Posterior vena cava (tissue), 2 donors: ENCODE measurements at regions not wholly inside any gene's neighbourhood (a gene's known extent, or its start where the extent isn't known, plus 50 kb on each side); places are given as distances from the start of the nearest gene placed in this dataset.
"Not testable (repeated sequence)": the region's sequence is repeated elsewhere in the genome, so short reads cannot be mapped to it uniquely, and the experiment has no call there.

Experiments
- DNase-seq: peaks from one replicate; pipeline ENCODE4 v3.0.0-alpha.2; 2020; ENCODE audit warnings: low spot score
- intact Hi-C, 2 donors: fragments of 100-400 bp; cut with DNase I; formaldehyde crosslinking; loops; one replicate each; pipeline versions ENCODE4 v1.14.1 to v1.14.2; 2022 to 2023
- donor health status: DM: yes; HTN: yes; CAD: no.
- donor health status: DM: yes; HTN: yes; CAD: no.

DNA sequence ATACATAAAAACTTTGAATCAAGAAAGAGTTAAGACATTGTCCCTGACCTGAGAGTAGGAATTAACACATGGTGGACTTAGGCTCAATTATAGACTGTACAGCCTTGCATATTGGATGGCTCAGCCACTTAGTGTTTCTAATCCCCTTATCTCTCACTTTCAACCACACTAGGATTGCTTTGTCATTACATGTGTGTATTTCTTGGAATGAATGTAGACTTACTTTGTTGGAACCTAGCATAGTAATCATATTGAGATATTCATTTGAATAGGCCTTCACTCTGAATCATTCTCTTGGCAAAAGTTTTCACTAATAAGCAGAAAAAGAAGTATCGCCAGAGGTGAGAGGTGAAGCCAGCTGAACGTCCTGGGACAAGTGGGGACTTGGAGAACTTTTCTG is 1973.9 kb upstream of the FLRT2 start:
- intact Hi-C loops: no loop called here
- DNase-seq: no peak

DNA sequence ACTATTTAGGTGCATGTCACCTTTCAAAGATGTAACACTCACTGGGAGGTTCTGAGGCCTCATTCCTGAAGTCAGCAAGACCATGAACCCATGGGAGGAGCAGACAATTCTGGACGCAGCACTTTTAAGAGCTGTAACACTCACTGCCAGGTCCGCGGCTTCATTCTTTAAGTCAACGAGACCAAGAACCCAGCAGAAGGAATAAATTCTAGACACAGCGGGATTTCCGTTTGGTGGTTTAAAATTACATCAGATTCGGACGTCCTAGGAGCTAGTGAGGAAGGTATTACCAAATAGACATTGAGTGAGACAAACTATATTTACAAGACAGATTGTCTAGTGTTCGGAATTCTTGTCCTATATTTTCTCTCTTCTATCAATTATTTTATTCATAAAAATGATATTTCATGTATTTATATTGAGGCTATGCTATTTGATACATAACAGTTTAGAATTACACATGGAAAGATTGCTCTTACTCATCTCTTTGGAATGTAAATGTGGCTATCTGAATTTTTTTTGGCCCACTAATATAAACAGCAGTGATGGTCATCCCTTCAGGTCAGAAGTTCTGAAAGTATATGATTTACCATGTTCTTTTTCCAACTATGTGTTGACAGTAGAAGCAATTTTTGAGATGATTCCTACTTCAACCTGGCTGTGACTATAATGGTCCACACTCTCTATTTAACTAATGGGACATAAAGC is 1973.0 kb upstream of the FLRT2 start:
- DNase-seq: no peak
- intact Hi-C loops: no loop called here

DNA sequence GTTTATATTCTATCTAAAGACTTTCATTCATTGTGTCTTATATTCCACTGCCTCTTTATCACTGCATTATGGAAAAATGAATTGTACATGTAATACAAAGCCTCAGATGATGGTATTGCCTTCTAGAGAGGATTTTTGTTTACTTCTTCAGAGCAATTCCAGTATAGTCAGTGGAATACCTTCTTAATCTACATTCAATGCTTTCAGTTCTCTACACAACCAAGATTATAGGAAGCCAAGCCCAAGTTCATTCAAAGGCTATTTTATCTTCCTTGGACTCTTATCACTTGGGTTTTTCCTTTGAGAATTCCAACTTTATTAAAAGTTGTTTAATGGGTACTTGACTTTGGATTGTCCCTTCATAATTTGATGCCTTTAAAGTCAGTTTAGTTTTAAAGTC is 1971.0 kb upstream of the FLRT2 start:
- intact Hi-C loops: no loop called here
- no peak for DNase-seq

DNA sequence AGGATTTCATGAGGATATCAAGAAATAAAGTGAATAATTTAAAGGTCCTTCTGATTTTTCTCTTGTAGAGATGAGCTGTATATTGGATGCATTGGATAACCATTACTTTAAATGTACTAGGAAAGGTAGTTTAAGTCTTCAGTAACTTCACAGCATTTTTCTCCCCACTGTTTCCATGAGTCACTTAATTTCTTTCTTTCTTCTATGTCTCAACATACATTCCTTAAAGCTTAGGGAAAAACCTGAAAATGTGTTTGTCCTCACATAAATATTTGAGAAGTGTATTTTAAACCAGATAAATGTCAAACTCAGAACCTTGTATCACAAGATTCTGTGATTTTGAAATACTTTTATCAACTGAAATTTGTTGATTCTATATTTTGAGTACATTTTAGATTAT is 1970.2 kb upstream of the FLRT2 start:
- intact Hi-C loops: no loop called here
- DNase-seq: no peak

DNA sequence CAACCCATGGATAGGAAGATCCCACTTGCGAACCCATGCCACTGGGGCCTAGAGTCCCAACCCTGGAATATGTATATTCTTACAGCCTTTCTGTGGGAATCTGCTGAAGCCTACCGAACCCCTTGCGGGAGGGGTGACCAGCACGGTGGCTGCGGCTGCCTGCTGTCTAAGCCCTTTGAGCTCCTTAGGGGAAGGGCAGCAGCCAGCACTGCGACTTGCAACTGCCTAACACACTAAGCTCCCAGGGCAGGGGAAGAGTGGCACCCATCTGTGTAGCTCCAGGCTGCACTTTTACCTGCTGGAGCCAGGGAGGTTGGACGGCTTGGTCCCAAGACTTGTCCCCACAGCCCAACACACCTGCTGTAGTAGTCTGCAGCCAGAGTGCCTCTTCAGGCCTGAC is 1968.7 kb upstream of the FLRT2 start:
- intact Hi-C loops: no loop called here
- no peak for DNase-seq

DNA sequence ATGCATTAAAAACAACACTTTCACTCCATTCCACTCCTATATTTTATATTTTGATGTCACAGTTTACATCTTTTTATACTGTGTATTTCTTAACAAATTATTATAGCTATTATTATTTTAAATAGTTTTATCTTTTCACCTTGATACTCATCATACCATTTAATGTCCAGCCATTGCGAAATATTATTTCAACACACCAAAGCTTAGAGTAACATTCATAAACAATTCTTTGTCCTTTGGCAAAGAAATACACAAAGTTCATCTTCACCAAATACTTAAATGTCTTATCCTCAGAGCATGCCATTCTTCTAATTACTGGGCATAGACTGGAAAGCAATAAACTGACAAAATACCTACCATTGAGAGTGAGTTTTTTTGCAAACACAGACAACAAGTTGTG is 1963.4 kb upstream of the FLRT2 start:
- no peak for DNase-seq
- intact Hi-C loops: no loop called here

DNA sequence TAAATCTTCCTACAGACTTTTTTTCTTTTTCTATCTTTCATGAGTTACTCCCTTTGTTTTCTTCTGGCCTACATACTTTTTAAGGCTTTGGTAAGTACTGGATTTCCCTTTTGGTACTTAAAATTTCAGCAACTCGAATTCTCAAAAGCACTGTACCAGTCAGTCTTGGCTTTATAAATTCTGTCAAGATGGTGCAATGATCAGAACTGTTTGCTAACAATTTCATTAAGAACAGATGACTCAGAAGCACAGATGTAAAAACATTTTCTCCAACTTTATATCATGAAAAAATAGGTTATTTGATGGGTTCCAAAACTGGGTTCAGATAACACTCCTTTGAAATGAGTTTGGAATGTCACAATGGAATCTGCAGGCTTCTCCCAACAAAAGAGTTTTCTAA is 1961.8 kb upstream of the FLRT2 start:
- no peak for DNase-seq
- intact Hi-C loops: no loop called here

DNA sequence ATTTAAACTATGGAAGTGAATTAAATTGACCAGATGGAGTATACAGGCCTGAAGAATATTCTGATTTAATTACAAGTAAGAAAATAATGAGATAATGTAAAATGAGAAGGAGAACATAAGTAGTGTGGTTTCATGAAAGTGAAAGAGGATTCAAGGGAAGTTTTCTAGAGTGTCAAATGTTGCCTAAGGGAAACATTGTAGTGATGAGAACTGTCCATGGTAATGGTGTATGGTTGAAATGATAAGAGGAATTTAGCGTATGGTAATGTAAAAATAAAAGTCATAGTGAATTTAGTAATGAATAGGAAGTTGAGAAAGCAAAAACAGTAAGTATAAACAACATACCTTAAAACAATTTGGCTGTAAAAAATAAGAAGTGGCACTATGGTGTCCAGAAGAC is 1954.6 kb upstream of the FLRT2 start:
- intact Hi-C loops: no loop called here

DNA sequence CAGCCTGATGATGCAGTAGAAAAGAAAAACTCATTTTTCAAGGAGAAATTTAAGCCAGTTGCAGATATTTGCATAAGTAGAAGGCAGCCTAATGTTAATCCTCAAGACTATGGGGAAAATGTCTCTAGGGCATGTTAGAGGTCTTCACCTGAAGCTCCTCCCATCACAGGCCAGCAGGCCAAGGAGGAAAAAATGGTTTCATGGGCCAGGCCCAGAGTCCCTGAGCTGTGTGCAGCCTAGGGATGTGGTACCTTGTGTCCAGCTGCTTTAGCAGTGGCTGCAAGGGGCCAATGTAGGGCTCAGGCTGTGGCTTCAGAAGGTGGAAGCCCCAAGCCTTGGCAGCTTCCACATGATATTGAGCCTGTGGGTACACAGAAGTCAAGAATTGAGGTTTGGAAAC is 1946.7 kb upstream of the FLRT2 start:
- intact Hi-C loops: no loop called here
- DNase-seq: no peak

More for the DNA sequence above, 1954.6 kb upstream of the FLRT2 start:
- no peak for DNase-seq

DNA sequence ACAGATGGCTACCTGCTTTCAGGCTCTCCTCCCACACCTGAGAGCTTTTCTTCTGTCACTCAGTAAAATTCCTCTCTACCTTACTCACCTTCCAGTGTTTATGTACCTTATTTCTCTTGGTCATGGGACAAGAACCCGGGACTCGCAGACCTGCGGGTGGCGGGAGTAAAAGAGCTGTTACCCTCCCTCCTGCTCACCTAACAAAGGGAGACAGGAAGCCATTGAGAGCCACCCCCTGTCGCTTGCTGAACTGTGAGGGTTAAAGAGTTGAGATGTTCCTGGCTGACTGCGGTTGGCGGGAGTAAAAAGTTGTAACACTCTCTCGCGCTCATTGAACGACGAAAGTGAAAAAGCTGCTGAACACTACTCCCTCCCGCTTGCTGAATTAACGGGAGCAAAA is 1935.1 kb upstream of the FLRT2 start:
- DNase-seq: no peak
- intact Hi-C loops: no loop called here

DNA sequence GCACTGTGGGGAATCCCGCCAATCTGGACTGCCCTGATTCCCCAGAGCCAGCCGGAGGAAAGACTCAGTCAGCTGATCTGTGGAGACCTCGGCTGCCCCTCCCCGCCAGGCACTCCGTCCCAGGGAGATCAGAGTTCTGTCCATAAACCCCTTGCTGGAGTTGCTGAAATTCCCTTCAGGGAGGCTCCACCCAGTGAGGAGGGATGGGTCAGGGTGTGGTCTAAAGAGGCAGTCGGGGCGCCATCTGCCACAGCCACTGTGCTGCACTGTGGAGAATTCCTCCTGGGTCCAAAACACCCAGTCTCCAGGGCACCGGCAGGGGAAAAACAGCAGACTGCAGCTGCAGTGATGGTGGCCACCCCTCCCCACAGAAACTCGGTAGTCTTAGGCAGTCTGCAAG is 1922.3 kb upstream of the FLRT2 start:
- intact Hi-C loops: no loop called here
- no peak for DNase-seq

DNA sequence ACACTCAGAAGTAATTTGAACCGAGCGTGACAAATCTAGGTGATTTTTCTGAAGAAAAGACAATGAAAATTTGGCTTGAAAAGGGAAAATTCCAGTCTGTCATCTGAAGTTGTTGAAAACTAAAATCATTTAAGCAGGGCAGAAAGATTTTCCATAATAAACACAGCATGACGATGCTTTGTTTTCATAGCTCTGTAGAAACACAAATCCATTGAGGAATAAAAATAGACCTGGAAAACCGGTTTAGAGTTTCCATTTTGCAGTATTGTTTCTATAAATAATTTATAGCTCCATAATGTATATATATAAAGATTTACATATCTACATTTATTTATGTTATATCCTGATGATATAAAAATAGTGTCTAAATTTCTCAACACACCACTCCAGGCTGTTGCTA is 1918.5 kb upstream of the FLRT2 start:
- intact Hi-C loops: no loop called here
- DNase-seq: no peak

DNA sequence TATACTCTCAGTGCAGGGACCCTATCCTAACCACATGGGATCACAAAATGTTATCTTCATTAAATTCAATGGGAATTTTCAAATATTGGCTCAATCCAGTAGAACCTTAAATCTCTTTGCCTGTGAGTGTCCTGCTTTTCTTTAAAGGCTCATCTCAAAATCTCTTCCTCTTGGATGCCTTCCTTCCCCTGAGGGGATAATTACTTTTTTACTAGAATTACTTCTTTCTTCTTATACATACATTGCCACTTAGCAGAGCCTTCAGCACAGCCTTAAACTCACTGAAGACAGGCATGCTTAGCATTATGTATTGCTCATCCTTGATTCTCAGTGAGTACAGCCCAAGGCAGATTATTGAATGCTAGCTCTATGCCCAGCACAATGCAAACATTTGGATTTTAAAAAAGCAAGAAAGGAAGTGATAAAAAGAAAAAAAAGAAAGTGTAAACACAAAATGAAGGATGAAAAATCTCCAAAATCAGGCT is 1918.0 kb upstream of the FLRT2 start:
- intact Hi-C loops: no loop called here
- no peak for DNase-seq

DNA sequence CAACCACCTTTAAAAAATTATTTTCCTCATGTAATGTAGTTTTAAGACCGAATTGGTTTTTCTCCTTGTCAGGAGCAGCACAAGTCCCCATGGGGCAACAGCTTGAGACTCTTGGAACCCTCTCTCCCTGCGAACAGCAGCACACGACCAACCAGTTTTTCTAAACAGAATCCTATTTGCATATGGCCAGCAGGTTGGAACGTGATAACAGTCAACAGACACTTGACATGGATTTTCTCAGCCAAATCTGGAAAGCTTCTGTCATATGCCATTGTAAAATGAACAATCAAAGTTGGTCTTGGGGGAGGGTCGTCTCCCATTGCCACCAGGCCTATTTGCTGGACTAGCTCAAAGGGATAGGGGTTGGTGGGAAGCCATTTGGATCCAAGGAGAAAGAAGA is 1915.0 kb upstream of the FLRT2 start:
- no peak for DNase-seq
- intact Hi-C loops: no loop called here

DNA sequence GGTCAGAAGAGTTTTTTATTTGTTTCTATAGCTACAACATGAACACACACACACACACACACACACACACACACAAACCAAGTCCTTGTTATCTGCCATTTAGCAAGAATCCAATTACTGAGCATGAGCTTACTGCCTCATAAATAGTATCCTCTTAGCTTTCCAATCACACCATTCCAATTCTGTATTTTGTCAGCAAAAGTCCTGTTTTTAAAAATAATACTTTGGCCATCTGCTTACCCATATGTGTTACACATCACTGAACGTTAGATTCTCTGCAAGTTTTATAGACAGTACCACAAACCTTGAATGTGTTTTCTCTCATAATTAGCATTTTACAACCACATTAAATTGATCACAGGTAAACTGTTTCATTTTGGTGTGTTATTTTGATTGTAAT is 1905.4 kb upstream of the FLRT2 start:
- intact Hi-C loops: no loop called here
- no peak for DNase-seq

DNA sequence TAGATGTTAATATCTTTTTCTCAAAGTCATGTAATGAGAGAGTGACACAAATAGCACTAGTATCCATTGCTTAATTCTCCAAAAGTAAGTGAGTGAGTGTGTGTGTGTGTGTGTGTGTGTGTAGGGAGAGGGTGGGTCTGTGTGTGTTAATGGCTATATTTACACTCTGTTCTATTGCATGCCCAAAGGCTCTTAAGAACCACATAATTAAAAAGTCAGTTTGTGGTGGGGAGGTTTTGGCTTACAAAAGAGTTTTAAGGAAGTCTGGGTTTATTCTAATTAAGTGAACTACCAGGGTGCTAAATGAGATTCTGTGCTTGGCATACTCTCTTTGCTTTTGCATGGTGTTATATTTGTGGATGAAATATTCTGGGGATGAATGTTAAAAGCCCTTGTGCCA is 1897.6 kb upstream of the FLRT2 start:
- no peak for DNase-seq
- intact Hi-C loops: loop anchor here in 1 of 2 donors (5.0 kb wide), 1 partner anchor 1985 kb away; no protein-coding TSS in a partner anchor

DNA sequence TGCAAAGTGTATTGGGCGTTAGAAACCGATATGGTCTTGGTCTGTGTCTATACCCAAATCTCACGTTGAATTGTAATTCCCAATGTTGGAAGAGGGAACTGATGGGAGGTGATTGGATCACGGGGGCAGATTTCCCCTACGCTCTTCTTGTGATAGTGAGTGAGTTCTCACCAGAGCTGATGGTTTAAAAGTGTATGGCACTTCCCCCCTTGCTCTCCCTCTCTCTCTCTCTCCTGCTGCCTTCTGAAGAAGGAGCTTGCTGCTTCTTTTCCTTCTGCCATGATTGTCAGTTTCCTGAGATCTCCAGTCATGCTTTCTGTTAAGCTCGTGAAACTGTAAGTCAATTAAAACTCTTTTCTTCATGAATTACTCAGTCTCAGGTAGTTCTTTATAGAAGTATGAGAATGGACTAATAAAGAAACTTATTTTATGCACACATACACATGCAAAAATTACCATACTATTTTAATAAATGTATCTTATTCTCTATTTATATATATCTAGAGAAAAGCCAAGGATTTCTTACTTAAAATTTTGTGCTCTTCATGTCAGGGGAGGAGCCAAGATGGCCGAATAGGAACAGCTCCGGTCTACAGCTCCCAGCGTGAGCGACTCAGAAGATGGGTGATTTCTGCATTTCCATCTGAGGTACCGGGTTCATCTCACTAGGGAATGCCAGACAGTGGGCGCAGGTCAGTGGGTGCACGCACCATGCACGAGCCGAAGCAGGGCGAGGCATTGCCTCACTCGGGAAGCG is 1891.0 kb upstream of the FLRT2 start:
- DNase-seq: no peak

DNA sequence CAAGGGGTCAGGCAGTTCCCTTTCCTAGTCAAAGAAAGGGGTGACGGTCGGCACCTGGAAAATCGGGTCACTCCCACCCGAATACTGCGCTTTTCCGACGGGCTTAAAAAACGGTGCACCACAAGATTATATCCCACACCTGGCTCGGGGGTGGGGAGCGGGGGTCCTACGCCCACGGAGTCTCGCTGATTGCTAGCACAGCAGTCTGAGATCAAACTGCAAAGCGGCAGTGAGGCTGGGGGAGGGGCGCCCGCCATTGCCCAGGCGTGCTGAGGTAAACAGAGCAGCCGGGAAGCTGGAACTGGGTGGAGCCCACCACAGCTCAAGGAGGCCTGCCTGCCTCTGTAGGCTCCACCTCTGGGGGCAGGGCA is 1890.5 kb upstream of the FLRT2 start:
- intact Hi-C loops: not testable (repeated sequence)
- peak; percentile 71 for DNase-seq

More for the DNA sequence above, 1891.0 kb upstream of the FLRT2 start:
- intact Hi-C loops: no loop called here

DNA sequence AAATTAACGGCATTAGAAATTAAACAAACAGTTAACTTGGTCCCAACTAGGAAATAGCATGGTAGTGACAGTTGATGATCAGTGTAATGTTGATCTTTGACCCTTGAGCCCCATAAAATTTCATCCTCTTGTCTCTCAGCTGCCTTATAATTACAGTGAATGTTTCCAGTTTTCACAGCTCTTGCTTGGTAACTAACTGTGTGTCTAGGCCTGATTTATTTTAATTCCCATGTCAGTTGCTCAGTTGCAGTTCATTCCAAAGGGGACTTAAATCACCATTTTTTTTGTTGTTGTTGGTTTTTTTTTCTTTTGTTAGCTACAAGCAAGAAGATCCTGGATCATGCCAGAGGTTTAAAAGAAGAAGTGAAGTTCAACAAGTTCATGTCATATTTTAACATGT is 1883.7 kb upstream of the FLRT2 start:
- no peak for DNase-seq
- intact Hi-C loops: no loop called here

DNA sequence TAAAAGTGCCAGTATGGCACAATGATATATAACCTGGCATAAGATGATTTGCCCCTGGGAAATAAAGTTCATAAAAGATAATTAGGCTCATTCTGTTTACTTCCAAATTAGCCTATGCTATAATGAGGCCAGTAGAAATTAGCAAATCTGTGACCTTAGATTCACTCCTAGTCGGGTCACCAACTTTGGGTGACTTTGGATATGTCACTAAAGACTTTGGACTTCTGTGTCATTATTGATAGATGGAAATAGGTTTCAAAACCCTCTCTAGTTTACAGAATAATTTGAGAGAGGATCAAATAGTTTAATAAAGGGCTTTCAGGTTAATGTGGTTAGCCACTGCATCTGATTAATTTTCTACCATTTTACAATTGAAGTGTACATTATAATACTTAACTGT is 1869.3 kb upstream of the FLRT2 start:
- intact Hi-C loops: no loop called here
- DNase-seq: no peak

DNA sequence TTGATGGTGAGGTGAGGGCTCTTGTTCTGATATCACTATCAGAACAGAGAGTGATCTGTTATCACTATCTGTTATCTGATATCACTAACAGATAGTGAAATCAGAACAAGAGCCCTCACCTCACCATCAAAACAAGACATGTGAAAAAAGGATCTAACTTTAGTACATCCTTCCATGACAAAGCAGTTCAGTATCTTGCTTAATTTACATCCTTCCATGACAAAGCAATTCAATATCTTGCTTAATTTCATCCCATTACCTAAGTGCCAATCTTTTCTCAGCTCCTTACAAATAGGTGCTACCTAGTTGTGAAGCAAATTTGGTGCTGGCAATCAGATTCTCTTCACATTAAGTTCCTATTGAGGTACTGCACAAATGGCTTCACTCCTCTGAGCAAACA is 1865.6 kb upstream of the FLRT2 start:
- intact Hi-C loops: no loop called here
- DNase-seq: no peak
